Erythroblast (primary cell): ENCODE measurements at regions not wholly inside any gene's neighbourhood (a gene's known extent, or its start where the extent isn't known, plus 50 kb on each side); places are given as distances from the start of the nearest gene placed in this dataset.

ENCODE experiments used
- GATA1 ChIP-seq: IDR thresholded peaks from 2 replicates; pipeline ENCODE4 v1.6.1; 2011; ENCODE audit warnings: low read depth, mild to moderate bottlenecking, control low read depth, low read length, moderate library complexity
- POLR2A ChIP-seq: IDR thresholded peaks from 2 replicates; pipeline ENCODE4 v1.6.1; 2011; ENCODE audit warnings: mild to moderate bottlenecking, low read length

DNA sequence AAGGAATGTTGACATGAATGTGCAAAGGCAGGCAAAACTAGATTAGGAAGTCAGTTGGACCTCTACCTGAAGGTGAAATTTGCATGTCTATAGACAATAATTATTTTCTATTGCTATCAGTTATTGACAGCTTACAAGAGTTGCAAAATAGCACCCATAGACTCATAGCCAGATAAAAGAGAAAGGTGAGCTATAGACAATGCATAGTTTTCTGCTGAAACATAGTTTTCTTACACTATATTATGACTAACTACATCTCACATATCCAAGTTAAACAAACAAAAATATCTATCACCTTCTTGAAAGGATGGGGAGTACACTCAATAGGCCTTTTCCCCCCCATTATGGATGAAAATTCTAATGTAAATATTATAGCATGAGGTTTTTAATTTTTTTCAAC lies 305.0 kb downstream of the PTH2R start:
- TF ChIP-seq POLR2A (no peak), GATA1 (no peak)
